IMR-90 (cell line): ENCODE measurements at regions not wholly inside any gene's neighbourhood (a gene's known extent, or its start where the extent isn't known, plus 50 kb on each side); places are given as distances from the start of the nearest gene placed in this dataset.

Experiments
- CEBPB ChIP-seq: IDR thresholded peaks from 2 replicates; pipeline ENCODE4 v1.6.1; 2012; ENCODE audit warnings: low read depth, low read length, improper control_type of control experiment
- MXI1 ChIP-seq: IDR thresholded peaks from 2 replicates; pipeline ENCODE4 v1.6.1; 2012; ENCODE audit warnings: low read depth, mild to moderate bottlenecking, low read length, moderate library complexity, borderline replicate concordance
- POLR2A ChIP-seq: IDR thresholded peaks from 2 replicates; pipeline ENCODE4 v1.6.1; 2012; ENCODE audit warnings: mild to moderate bottlenecking, low read depth, low read length
- RAD21 ChIP-seq: IDR thresholded peaks from 2 replicates; pipeline ENCODE4 v1.6.1; 2012; ENCODE audit warnings: low read length, improper control_type of control experiment
- TF ChIP-seq, protein P1 (sequence below): conservative IDR thresholded peaks from 2 replicates; pipeline ENCODE4 v1.5.1; 2012; ENCODE audit warnings: mild to moderate bottlenecking, low read depth, low read length, improper control_type of control experiment

DNA sequence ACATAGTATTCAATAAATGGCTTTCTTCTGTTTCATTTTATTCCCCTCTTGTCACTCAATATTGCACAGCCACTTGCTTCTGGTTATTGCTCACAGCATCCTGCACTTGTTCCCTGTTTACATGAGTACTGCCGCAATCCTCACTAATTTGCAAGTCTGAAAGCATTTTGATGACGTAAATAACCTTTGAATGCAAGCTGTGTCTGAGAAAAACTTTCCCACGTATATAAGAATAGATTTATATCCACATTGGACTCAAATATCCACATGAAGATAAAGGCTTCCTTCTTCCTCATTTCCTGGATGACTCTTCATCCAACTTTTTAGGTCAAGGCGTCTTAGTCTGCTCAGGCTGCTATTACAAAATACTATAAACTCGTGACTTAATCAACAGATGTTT is 88.2 kb upstream of the DAP start:
- TF ChIP-seq RAD21 (no peak), MXI1 (no peak), POLR2A (no peak), CEBPB (peak; percentile 47; the same call in 1 of the 2 replicates)
- TF ChIP-seq, protein P1, sequence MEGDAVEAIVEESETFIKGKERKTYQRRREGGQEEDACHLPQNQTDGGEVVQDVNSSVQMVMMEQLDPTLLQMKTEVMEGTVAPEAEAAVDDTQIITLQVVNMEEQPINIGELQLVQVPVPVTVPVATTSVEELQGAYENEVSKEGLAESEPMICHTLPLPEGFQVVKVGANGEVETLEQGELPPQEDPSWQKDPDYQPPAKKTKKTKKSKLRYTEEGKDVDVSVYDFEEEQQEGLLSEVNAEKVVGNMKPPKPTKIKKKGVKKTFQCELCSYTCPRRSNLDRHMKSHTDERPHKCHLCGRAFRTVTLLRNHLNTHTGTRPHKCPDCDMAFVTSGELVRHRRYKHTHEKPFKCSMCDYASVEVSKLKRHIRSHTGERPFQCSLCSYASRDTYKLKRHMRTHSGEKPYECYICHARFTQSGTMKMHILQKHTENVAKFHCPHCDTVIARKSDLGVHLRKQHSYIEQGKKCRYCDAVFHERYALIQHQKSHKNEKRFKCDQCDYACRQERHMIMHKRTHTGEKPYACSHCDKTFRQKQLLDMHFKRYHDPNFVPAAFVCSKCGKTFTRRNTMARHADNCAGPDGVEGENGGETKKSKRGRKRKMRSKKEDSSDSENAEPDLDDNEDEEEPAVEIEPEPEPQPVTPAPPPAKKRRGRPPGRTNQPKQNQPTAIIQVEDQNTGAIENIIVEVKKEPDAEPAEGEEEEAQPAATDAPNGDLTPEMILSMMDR: no peak
